GM19324 (cell line): ENCODE measurements at regions not wholly inside any gene's neighbourhood (a gene's known extent, or its start where the extent isn't known, plus 50 kb on each side); places are given as distances from the start of the nearest gene placed in this dataset.
A peak's percentile ranks its signal among the peaks of the same experiment; 100 is the strongest.

ENCODE experiments used
- ATAC-seq: cut with Tn5 transposase; IDR thresholded peaks from one replicate; pipeline ENCODE4 v1.9.1; 2021; ENCODE audit warnings: mild to moderate bottlenecking, moderate library complexity; ENCODE audit not compliant: unreplicated experiment, low FRiP score

DNA sequence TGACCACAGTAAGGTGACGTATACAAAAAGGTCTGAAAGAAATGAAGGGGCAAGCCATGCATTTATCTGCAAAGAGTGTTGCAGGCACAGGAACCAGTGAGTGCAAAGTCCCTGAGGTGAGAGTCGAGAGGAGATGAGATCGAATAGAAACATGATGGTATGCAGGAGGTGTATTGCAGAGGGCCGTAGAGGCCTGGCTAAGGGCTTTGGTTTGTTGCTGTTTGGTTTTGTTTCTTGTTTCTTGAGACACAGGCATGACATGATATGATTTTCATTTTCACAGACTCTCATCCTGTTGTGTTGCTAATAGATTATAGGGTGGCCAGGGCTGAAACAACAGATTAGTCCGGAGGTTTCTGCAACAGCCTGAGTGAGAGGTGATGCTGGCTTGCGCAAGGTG is 80.4 kb downstream of the HSPH1 start:
- no peak for ATAC-seq

DNA sequence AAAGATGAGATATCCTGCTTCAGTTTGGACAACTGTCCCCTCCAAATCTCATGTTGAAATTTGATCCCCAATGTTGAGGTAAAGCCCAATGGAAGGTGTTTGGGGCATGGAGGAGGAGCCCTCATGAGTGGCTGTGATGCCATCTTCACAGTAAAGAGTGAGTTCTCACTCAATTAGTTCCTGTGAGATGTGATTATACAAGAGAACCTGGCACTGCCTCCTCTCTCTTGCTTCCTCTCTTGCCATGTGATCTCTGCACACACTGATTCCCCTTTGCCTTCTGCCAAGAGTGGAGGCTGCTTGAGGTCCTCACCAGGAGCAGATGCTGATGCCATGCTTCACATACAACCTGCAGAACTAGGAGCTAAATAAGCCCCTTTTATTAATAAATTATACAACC is 86.9 kb downstream of the HSPH1 start:
- ATAC-seq, result no peak

DNA sequence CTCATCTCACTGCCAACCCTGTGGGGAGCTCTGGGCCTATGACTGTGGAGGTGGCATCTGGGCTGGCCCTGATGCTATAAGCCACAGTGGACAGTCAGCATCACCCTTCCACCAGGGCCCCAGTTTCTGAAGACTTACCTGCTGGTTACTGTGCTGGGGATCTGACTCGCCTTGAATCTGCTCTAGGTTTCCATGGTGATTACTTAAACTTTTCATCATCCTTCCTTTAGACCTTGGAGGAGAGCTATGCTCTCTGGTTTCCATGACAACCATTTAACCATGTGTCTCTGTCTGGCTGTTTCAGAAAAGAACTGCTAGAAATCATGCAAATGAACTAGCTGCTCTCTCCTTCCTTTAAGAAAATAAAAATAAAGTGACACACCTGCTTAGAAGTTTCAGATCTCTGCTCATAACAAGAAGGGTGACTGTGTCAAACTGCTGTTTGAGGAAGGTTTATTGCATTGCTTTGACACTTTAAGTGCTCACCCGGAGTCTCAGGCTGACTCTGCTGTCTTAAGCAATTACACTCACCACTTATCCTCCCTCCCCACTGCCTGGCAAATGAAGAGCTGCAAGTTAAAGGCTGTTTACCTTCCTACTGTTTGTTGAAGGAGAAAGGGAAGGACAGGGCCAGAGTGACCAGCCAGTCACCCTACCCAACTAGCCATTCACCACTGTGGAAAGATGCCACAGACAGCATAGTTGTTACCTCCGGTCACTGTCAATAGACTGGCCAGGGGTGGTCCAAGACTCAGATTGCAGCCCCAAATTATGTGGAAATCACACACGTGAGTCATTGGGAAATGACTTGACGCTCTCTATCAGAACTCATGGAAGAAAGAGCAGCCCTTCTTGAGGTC is 87.6 kb downstream of the HSPH1 start:
- ATAC-seq, result peak; percentile 94

DNA sequence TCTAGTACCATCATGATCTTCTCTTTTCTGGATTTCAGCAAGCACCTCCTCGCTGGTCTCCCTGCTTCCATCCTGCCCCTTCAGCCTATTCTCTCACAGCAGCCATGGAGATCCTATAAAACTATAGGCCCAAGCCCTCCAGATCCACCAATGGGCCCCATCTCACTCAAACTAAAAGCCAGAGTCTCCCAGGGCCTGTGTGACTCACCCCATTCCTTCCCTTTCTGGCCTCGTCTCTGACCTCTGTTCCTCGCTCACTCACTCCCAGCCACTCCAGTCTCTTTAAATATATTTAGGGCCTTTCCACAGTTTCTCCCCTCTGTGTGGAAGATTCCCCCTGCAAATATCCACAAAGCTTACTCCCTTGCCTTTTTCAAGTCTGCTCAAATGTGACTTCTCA is 89.7 kb downstream of the HSPH1 start:
- ATAC-seq, result no peak

DNA sequence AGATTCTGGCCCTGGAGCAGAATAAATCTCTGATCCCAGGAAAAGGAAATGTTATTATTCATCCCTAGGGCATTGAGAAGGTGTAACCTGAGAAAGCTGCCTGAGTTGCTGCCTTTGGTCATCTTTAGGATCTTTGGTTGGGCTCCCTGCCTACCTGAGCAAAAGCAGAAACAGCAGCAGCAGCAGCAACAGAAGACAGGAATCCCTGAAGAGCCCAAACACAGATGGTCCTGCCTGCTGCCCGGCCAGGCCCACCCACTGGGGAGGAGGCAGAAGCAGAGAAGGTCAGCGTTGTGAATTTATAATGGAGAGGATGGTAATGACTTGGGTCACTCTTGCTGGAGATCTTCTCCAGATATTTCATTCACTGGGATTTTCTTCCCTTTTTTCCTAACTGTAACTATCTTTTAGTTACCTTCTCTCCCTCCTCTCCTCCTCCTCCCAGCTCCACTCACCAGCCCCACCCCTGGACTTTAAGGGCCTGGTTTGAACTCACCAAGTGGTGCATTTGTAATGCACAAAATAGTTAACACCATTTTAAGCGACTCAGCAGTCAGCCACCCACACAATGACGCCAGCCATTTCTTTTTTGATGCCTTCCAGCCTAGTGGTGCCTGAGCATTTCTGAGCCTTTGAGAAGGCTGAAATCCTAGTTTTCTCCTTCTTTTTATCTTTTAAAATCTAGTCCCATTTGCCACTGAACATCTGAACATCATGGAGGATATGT is 91.7 kb downstream of the HSPH1 start:
- no peak for ATAC-seq

DNA sequence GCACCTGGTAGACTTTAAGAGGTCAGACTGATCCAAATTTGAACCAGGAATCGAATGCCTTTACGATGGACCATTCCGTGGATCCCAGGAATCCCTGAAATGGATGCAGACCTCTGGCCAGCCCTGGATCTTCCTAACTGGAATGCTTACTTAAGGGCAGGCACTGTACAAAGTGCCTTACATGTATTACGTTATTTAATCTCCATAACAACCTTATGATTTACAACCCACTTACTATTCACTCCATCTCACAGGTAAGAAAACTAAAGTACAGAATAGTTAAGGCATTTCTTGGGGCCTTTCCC is 93.6 kb downstream of the HSPH1 start:
- ATAC-seq, result no peak

DNA sequence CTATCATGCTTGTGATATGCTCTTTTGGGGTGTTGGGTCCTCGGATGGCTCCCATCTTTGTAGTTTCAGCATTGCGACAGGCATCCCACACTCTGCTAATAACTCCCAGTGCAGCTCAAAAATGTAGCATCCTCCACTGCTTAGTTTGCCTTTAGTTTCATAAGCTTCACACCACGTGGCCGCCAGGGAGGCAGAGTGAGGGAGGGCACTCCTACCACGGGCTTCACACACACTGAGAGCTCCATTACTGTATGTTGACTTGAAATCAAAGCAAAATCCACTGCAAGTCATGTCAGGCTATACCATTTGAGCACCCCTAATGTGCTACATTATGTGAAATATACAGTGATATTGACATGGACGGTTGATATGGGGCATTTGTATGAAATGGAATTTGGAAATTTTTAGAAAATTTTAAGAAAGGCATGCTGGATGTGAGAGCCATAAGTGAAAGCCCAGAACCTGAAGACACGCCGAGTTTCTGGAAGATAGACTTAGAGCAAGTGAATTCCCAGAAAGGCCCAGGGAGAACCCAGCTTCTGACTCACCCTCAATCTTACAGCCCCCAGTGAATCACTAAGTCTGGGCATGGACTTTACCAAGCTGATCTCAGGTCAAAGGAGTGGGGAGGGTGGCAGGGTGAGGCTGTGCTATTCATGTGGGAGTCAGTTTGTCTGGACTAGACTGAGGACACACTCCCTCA is 94.1 kb downstream of the HSPH1 start:
- no peak for ATAC-seq

DNA sequence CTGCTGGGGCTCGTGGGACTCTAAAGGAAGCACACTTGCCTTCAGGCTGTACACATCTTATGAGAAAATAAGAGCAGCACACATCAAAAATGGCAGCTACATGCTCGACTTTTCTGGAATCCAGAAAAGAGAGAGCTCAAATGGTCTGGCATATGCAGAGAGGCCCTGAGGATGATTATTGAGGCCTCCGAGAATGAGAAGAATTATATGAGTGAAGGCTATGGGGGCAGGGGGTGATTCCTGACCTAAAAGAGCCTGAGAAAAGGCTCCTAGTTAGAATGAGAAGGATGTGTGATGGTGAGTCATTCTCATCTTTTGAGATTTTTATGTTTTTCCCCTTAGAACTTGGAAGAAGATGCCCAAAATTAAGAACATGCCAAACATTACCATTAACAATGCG is 97.1 kb downstream of the HSPH1 start:
- no peak for ATAC-seq

DNA sequence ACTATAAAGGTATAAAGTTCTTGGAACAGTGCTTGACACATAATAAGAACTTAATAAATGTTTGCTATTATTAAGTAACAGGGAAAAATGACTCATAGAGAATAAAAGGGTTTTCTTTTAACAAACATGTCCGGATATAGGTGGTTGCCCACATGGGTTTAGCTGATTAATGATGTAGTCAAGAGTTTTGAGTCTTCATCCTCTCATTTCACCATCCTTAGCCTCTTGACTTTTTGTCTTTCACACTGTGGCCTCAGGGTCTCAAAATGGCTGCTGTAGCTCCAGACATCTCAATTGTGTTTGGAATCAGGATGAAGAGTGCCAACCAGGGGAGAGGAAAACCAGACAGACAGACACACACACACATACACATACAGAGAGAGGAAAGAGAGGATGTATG is 97.9 kb downstream of the HSPH1 start:
- ATAC-seq, result no peak

DNA sequence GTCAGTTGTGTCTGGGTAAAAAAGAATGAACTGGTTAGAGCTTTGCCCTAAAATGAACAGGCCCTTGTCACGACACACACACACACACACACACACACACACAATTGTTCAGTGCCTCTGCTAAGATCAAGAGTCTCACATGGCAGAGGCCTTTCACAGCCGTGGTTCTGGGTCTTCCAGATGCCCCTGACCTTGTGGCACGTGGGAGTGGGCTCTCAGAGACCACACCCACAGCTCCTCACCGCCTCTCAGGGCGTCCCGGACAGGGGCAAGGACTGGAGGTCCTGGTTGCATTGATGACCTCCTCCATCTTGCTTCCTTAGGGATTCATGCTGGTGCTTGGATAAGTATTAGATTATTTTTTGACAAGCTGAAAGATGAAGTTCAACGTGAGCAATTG is 101.0 kb downstream of the HSPH1 start:
- ATAC-seq, result no peak

DNA sequence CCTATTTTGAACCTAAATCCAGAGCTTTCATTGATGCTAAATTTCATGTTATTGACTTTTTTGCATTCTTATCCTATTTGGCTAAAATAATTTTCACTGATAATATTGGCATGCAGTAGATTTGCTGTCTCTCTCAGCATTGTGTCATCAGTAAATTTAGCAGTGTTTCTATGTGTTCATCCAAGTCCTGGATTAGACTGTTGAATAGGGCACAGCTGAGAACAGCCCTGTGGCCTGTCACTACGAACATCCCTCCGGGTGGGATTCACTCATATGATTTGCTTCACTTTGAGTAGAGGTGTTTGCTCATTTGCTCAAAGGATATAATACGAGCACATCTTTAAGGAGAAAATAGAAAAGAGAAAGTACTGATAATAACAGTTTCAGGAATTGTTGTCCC is 101.5 kb downstream of the HSPH1 start:
- ATAC-seq, result no peak

DNA sequence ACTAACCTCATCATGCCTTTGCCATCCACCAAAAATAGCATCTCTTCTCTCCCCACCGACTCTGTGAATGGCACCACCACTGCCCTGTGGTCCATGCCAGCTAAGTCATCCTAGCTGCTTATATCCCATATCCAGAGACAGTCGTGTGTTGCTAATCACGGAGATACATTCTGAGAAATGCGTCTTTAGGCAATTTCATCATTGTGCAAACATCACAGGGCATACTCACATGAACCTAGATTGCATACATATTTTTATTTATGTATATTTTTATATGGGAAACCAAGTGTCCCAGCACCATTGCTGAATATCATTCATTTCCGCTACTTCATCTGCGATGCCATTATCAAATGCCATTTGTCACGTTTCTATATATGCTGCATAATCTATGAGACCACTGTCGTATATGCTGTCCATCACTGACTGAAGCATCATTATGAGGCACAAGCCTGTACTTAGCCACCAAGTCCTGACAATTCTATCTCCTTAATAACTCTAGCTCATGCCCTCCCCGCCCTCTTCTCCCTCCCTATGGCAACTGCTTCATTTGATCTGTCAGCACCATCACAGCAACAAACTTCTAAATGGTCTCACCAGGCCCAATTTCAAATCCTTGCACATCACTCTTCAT is 104.2 kb downstream of the HSPH1 start:
- ATAC-seq, result no peak

DNA sequence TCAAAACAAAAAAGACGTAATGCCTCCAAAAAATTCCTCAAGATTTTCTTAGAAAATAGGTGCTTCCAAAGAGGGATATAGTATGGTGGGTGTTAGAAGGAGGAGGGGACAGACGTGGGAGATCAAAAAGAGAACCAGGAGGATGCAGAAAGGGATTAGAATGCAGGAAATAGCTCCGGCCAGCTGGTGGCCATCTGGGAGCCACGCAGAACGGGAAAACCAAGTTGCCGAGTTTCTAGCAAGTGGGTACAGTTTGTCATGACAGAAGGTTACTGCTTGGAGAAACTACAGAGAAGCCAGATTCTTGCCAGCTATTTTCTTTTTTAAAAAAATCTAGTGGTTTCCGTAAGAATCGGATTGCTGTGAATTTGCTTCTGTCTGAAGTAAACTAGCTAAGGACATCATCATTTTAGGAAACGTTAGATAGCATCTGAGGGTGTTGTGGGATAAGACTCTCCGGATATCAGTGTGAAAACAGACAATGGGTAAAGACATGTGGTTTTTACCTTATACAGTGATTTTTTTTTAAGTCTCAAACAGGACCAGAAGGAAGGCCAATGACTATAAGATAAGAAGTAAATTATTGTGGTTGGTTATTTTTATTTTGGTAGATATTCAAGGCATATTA is 104.9 kb downstream of the HSPH1 start:
- no peak for ATAC-seq

DNA sequence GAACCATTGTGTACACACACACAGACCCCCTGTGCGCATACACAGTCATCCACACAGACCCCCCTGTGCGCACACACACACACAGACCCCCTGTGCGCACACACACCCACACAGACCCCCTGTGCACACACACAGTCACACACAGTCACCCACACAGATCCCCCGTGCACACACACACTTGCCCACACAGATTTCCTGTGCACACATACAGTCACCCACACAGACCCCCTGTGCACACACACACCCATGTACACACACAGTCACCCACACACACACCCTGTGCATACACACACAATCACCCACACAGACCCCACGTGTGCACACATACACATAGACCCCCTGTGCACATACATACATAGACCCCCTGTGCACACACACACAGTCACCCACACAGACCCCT is 106.1 kb downstream of the HSPH1 start:
- no peak for ATAC-seq

DNA sequence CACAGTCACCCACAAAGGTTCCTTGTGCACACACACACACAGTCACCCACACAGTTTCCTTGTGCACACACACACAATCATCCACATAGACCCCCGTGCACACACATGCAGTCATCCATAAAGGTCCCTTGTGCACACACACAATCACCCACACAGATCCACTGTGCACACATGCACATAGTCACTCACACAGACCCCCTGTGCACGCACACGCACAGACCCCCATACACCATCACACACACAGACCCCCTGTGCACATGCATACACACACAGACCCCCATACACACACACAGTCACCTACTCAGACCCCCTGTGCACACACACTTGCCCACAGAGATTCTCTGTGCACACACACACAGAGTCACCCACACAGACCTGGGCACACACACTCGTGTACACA is 107.1 kb downstream of the HSPH1 start:
- no peak for ATAC-seq

DNA sequence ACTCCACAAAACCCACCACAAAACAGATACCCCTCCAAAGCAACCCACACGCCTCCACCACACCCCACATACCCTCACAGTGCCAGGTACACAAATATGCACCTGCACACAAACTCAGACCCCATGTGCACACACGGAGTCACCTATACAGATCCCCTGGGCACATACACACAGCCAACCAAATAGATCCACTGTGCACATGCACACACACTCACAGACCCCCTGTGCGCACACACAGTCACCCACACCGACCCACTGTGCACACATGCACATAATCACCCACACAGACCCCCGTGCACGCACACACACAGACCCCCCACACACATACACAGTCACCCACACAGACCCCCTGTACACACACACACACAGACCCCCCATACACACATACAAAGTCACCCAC is 107.8 kb downstream of the HSPH1 start:
- ATAC-seq, result no peak

DNA sequence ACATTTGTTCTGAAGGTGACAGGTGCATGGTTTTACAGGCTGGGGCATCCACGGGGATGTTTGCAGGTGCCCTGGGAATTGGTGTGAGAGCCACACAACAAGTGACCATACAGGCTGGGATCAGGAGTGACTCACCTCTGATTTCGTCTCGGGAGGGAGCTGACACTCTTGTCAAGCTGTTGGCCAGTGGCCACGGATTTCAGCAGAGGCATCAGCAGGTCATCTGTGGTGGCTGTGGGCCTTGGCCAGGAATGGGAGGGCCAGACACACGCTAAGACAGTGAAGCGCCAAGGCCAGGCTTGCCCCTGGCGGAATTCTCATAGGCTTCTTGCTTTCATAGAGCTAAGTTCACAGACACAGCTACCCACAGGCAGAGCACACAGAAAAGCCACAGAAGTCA is 108.6 kb downstream of the HSPH1 start:
- no peak for ATAC-seq

DNA sequence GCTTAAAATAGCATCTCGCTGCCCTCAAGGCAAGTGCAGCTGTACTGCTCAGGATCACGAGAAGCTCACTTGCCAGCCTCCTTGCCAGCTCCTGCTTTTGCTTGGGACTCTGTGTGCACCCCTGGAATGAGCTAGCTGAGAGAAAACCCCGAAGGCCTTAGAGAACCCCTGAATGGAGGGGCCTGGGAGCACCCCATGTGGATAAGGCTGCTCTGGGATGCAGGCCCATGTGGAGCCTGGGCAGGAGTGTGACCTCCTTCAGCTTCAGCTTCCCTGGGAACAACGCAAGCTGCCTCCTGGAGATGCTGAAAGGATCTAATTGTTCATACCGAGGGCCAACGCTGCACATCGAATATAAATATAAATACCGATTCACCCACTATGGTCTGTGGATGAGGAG is 109.2 kb downstream of the HSPH1 start:
- ATAC-seq, result no peak

DNA sequence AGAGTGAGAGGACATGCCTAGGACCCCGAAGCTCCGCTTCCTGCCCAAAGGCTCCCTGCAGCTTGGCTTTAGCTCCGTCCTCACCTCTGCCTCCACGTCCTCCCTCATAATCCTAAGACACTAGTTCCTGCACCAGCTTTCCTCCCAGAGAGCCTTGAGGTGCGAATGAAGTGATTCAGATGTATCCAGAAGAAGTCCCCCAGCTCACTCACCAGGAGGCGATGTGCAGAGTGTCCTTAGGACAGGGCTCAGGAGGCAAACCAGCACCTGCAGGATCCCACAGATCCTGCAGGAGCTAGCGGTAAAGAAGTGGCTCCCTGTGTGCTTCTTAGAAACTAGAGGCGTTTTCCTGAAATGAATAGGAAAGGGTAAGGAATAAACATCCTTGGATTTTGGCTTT is 109.7 kb downstream of the HSPH1 start:
- ATAC-seq, result no peak

DNA sequence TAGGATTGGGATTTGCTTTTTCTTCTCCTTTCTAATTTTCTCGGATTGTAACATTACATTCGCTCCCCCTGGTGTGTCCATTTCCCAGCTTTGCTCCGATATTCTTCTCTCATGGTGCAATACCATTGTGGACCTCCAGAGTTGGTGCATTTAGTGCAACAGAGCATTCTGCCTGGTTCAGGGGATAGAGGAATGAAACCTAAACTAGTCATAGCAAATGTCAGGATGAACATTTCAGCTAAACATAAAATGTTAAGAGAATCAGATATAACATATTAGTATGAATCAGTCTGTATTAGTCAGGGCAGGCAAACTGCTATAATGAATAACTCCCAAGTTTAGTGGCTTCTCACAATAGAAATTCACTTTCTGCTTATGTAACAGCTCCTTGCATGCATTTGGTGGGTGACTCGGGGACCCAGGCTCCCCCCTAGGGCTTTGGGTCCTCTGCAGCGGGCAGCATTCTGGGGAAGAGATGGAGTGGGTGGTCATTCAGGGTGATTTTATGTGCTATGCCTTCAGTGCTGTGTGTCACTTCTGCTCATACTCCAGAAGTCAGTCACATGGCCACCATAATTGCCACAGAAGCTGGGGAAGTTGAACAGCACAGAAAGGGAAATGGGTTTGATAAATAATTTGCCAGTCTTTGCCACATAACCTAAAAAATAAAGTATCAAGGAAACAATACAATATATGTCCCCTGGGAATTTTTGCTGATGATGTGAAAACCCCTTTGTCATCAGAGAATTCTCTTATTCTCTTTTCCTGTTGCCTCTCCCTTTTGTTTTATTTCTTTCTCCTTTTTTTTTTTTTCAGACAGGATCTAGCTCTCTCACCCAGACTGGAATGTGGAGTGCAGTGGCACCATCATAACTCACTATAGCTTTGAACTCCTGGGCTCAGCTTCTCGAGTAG is 111.0 kb downstream of the HSPH1 start:
- no peak for ATAC-seq
